ENCODE measurements at regions not wholly inside any gene's neighbourhood (a gene's known extent, or its start where the extent isn't known, plus 50 kb on each side); places are given as distances from the start of the nearest gene placed in this dataset.

GRCh38 chr20:57922706-57923105 is 212.9 kb upstream of the PMEPA1 start:
- Histone ChIP-seq H3K27ac (no peak overlapping the region), H3K36me3 (no peaks in the 10 kb centered on the region), H3K4me1 (no peaks in the 10 kb centered on the region), H3K27me3 (no peaks in the 10 kb centered on the region), H3K9me3 (peaks cover 0 to 17% of the 10 kb centered on the region in 2 donors), H3K4me3 (no peak overlapping the region)
- TF ChIP-seq CTCF (IDR thresholded peaks at IDR 0.05): no peak
- no peak for DNase-seq (ENCODE audit: low spot score)

GRCh38 chr20:57922083-57922482 is 212.3 kb upstream of the PMEPA1 start:
- H3K4me1 ChIP-seq: no peaks in the 10 kb centered on the region
- H3K4me3 ChIP-seq: no peak overlapping the region
- no peaks in the 10 kb centered on the region for H3K27me3 ChIP-seq
- peaks cover 0 to 17% of the 10 kb centered on the region in 2 donors for H3K9me3 ChIP-seq
- no peak overlapping the region for H3K27ac ChIP-seq
- TF ChIP-seq CTCF (IDR thresholded peaks at IDR 0.05): no peak
- no peak for DNase-seq (ENCODE audit: low spot score)
- no peaks in the 10 kb centered on the region for H3K36me3 ChIP-seq

- DNase-seq (ENCODE audit: low spot score): no peak
- Histone ChIP-seq H3K4me3 (no peak overlapping the region), H3K9me3 (peaks cover 0 to 15% of the 10 kb centered on the region in 2 donors), H3K36me3 (no peaks in the 10 kb centered on the region), H3K4me1 (no peaks in the 10 kb centered on the region), H3K27ac (no peak overlapping the region), H3K27me3 (no peaks in the 10 kb centered on the region)
- TF ChIP-seq CTCF (IDR thresholded peaks at IDR 0.05): no peak
Observed at GRCh38 chr20:57921676-57922075, 211.9 kb upstream of the PMEPA1 start.

- no peak for TF ChIP-seq CTCF (IDR thresholded peaks at IDR 0.05)
- Histone ChIP-seq H3K27me3 (no peaks in the 10 kb centered on the region), H3K27ac (no peak overlapping the region), H3K36me3 (no peaks in the 10 kb centered on the region), H3K4me3 (no peak overlapping the region), H3K4me1 (no peaks in the 10 kb centered on the region), H3K9me3 (peaks cover 0 to 8% of the 10 kb centered on the region in 2 donors)
- DNase-seq (ENCODE audit: low spot score): no peak
Observed at GRCh38 chr20:57920971-57921370, 211.2 kb upstream of the PMEPA1 start.

GRCh38 chr20:57919049-57919448 is 209.2 kb upstream of the PMEPA1 start:
- no peak for TF ChIP-seq CTCF (IDR thresholded peaks at IDR 0.05)
- no peak for DNase-seq (ENCODE audit: low spot score)
- no peaks in the 10 kb centered on the region for H3K27me3 ChIP-seq
- no peaks in the 10 kb centered on the region for H3K9me3 ChIP-seq
- no peaks in the 10 kb centered on the region for H3K4me1 ChIP-seq
- no peaks in the 10 kb centered on the region for H3K36me3 ChIP-seq
- no peak overlapping the region for H3K27ac ChIP-seq
- no peak overlapping the region for H3K4me3 ChIP-seq

GRCh38 chr20:57918551-57918950 is 208.7 kb upstream of the PMEPA1 start:
- no peak overlapping the region for H3K4me3 ChIP-seq
- no peaks in the 10 kb centered on the region for H3K9me3 ChIP-seq
- no peaks in the 10 kb centered on the region for H3K4me1 ChIP-seq
- TF ChIP-seq CTCF (IDR thresholded peaks at IDR 0.05): no peak
- no peak overlapping the region for H3K27ac ChIP-seq
- no peak for DNase-seq (ENCODE audit: low spot score)
- no peaks in the 10 kb centered on the region for H3K36me3 ChIP-seq
- no peaks in the 10 kb centered on the region for H3K27me3 ChIP-seq
